OCI-LY3 (cell line): ENCODE measurements at regions not wholly inside any gene's neighbourhood (a gene's known extent, or its start where the extent isn't known, plus 50 kb on each side); places are given as distances from the start of the nearest gene placed in this dataset.

Experiments
- H2AFZ ChIP-seq: fragments of 200-600, 300-600 bp; shearing (Covaris generic); 2 replicates; pipeline ENCODE4 v1.6.0; 2014; ENCODE audit warnings: antibody characterized with exemption, low read depth, low read length
- H3K27ac ChIP-seq: fragments of 200-600, 300-600 bp; sonication (generic); 2 replicates; pipeline ENCODE4 v1.5.1; 2014; ENCODE audit warnings: mild to moderate bottlenecking, low read length, moderate library complexity, mixed read lengths
- H3K27me3 ChIP-seq: fragments of 200-600, 300-600 bp; sonication (generic); 2 replicates; pipeline ENCODE4 v1.6.1; 2014; ENCODE audit warnings: low read depth, low read length, mixed read lengths
- H3K36me3 ChIP-seq: fragments of 200-600, 300-600 bp; sonication (generic); replicated peaks from 2 replicates; pipeline ENCODE3; 2014; ENCODE audit warnings: low read depth, low read length, mixed read lengths
- H3K4me1 ChIP-seq: fragments of 300-600, 200-600 bp; sonication (generic); 2 replicates; pipeline ENCODE4 v1.6.1; 2014; ENCODE audit warnings: low read length, mixed read lengths
- H3K4me2 ChIP-seq: fragments of 200-600, 300-600 bp; sonication (generic); 2 replicates; pipeline ENCODE4 v1.6.1; 2014; ENCODE audit warnings: low read length, mixed read lengths
- H3K4me3 ChIP-seq: fragments of 300-600, 200-600 bp; sonication (generic); 2 replicates; pipeline ENCODE4 v1.5.1; 2014; ENCODE audit warnings: antibody characterized with exemption, mild to moderate bottlenecking, low read length, moderate library complexity
- H3K79me2 ChIP-seq: fragments of 300-600, 200-600 bp; shearing (Covaris generic); 2 replicates; pipeline ENCODE4 v1.6.1; 2014; ENCODE audit warnings: mild to moderate bottlenecking, low read length, mixed read lengths
- H3K9ac ChIP-seq: fragments of 300-600, 200-600 bp; shearing (Covaris generic); 2 replicates; pipeline ENCODE4 v1.6.0; 2014; ENCODE audit warnings: mild to moderate bottlenecking, low read length, moderate library complexity
- H3K9me3 ChIP-seq: fragments of 200-600, 300-600 bp; shearing (Covaris generic); 2 replicates; pipeline ENCODE4 v1.6.1; 2014; ENCODE audit warnings: low read length, mixed read lengths; ENCODE audit not compliant: insufficient read depth
- H4K20me1 ChIP-seq: fragments of 200-600, 300-600 bp; sonication (generic); 2 replicates; pipeline ENCODE4 v1.6.1; 2016; ENCODE audit warnings: low read length, mixed read lengths; ENCODE audit not compliant: insufficient read depth
- EZH2phosphoT487 ChIP-seq: fragments of 200-600 bp; shearing (Covaris generic); IDR thresholded peaks from 2 replicates; pipeline ENCODE4 v1.6.1; 2018; ENCODE audit warnings: antibody characterized with exemption, mixed run types, low read depth
- TF ChIP-seq, protein P1 (sequence below): fragments of 200-600, 300-600 bp; sonication (generic); IDR thresholded peaks from 2 replicates; pipeline ENCODE4 v1.5.1; 2014; ENCODE audit warnings: antibody characterized with exemption, low read length, low read depth

DNA sequence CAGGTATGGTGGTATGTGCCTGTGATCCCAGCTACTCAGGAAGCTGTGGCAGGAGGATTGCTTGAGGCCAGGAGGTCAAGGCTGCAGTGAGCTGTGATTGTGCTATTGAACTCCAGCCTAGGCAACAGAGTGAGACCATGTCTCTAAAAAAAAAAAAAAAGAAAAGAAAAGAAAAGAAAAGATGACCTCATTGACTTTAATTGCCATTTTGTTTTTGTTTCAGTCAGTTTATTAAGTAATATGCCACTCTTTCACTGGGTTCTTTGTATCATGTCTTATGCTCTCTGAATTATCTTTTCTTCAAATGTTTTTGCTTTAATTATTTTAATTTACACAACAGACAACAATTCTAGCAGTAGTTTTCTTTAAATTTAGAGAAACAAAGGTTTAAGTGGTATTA lies 293.8 kb downstream of the TSHZ3 start:
- Histone ChIP-seq H3K36me3 (no peaks in the 10 kb centered on the region), H3K27me3 (no peaks in the 10 kb centered on the region), H2AFZ (no peak overlapping the region), H3K4me2 (no peak overlapping the region), H3K4me3 (no peak overlapping the region), H3K27ac (no peak overlapping the region), H3K4me1 (no peaks in the 10 kb centered on the region), H3K9ac (no peak overlapping the region), H3K79me2 (no peaks in the 10 kb centered on the region), H3K9me3 (no peaks in the 10 kb centered on the region), H4K20me1 (no peaks in the 10 kb centered on the region)
- TF ChIP-seq, protein P1, sequence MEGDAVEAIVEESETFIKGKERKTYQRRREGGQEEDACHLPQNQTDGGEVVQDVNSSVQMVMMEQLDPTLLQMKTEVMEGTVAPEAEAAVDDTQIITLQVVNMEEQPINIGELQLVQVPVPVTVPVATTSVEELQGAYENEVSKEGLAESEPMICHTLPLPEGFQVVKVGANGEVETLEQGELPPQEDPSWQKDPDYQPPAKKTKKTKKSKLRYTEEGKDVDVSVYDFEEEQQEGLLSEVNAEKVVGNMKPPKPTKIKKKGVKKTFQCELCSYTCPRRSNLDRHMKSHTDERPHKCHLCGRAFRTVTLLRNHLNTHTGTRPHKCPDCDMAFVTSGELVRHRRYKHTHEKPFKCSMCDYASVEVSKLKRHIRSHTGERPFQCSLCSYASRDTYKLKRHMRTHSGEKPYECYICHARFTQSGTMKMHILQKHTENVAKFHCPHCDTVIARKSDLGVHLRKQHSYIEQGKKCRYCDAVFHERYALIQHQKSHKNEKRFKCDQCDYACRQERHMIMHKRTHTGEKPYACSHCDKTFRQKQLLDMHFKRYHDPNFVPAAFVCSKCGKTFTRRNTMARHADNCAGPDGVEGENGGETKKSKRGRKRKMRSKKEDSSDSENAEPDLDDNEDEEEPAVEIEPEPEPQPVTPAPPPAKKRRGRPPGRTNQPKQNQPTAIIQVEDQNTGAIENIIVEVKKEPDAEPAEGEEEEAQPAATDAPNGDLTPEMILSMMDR, result no peak
- TF ChIP-seq EZH2phosphoT487, result no peak

DNA sequence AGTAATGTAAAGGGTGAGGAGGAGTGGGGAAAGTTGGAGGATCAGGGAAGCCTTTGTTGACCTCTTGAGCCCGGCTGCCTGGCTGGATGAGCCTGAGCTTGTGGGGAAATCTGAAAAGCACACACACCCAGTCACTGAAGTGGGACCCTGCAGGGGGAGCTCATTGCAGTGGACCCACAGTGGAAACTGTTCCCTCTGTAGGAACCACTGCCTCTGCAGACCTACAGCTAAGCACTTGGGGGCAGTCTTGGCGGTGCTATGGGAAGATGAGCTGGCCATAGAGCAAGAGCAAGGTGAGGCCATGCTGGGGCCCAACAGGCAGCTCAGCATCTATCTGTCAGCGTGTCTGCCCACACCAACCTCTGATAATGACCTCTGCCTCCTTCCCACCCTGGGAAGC lies 294.8 kb downstream of the TSHZ3 start:
- Histone ChIP-seq H2AFZ (no peak overlapping the region), H3K4me2 (no peak overlapping the region), H3K4me1 (no peaks in the 10 kb centered on the region), H3K9me3 (no peaks in the 10 kb centered on the region), H4K20me1 (no peaks in the 10 kb centered on the region), H3K27ac (no peak overlapping the region), H3K4me3 (no peak overlapping the region), H3K9ac (no peak overlapping the region), H3K79me2 (no peaks in the 10 kb centered on the region), H3K27me3 (no peaks in the 10 kb centered on the region), H3K36me3 (no peaks in the 10 kb centered on the region)
- TF ChIP-seq, protein P1, result no peak
- no peak for TF ChIP-seq EZH2phosphoT487

DNA sequence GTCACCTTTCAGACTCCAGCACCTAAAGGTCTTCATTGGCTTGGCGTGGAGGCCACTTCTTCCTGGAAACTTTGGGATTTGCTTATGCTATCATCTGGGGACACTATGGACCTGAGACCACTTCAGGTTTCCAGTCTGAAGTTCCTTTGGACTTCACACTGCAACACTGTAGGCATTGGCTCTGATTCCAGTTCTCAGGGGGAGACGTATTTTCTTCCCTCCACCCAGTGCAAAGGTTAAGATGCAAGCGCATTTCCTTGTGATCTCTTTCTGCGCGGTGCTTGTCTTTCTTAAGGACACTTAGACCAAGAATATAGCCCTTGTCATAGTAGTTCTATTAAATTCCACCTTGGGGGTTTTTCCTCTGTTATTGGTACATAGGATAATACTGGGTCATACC lies 299.8 kb downstream of the TSHZ3 start:
- H3K9ac ChIP-seq, result no peak overlapping the region
- H4K20me1 ChIP-seq, result no peaks in the 10 kb centered on the region
- no peak overlapping the region for H3K4me3 ChIP-seq
- TF ChIP-seq, protein P1, result no peak
- no peak for TF ChIP-seq EZH2phosphoT487
- no peaks in the 10 kb centered on the region for H3K79me2 ChIP-seq
- H3K4me1 ChIP-seq, result no peaks in the 10 kb centered on the region
- no peaks in the 10 kb centered on the region for H3K27me3 ChIP-seq
- H3K9me3 ChIP-seq, result no peaks in the 10 kb centered on the region
- H3K4me2 ChIP-seq, result no peak overlapping the region
- H3K27ac ChIP-seq, result no peak overlapping the region
- H2AFZ ChIP-seq, result no peak overlapping the region
- H3K36me3 ChIP-seq, result no peaks in the 10 kb centered on the region

DNA sequence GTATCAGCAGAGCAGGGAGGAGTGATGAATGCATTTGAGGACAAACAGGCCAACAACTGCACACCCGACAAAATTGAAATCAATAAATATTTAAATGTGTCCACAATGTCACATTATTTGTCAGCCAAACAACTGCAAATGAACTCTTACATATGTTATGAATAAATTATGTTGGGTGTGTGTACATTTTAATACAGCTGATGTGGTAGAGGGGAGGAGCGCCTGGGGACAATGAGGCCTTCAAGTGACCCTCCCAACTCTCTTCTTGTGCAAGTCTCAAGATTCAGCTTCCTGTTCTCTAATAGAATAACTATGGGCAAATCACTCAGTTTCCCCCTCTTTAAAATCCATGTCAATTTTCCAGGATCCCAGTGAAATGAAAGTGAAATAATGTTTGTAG lies 303.2 kb downstream of the TSHZ3 start:
- no peaks in the 10 kb centered on the region for H3K36me3 ChIP-seq
- no peak overlapping the region for H3K4me2 ChIP-seq
- no peaks in the 10 kb centered on the region for H4K20me1 ChIP-seq
- H3K27me3 ChIP-seq, result 0 out of 2 replicates have a peak, but pooled peaks cover 3% of the 10 kb centered on the region
- no peak overlapping the region for H3K9ac ChIP-seq
- no peaks in the 10 kb centered on the region for H3K79me2 ChIP-seq
- H3K4me3 ChIP-seq, result no peak overlapping the region
- H3K9me3 ChIP-seq, result no peaks in the 10 kb centered on the region; the same call in 1 of the 2 replicates
- H3K27ac ChIP-seq, result no peak overlapping the region
- no peak for TF ChIP-seq EZH2phosphoT487
- TF ChIP-seq, protein P1, result no peak
- no peaks in the 10 kb centered on the region for H3K4me1 ChIP-seq
- no peak overlapping the region for H2AFZ ChIP-seq
